Limb (tissue), 2 donors: ENCODE measurements at regions not wholly inside any gene's neighbourhood (a gene's known extent, or its start where the extent isn't known, plus 50 kb on each side); places are given as distances from the start of the nearest gene placed in this dataset.

Source experiments
- DNase-seq, 2 donors: peaks; one replicate each; pipeline ENCODE4 v3.0.0-alpha.2; 2016; ENCODE audit errors: extremely low spot score in 2 of 2

- no peak for DNase-seq
These were observed 66.5 kb downstream of the RNF6 start for GRCh38 chr13:26155568-26155967.

GRCh38 chr13:26133851-26134250, 82.0 kb upstream of the SHISA2 start:
- no peak for DNase-seq

GRCh38 chr13:26133286-26133685, 81.5 kb upstream of the SHISA2 start:
- no peak for DNase-seq

GRCh38 chr13:26132756-26133155, 80.9 kb upstream of the SHISA2 start:
- peak in 1 of 2 donors; percentile 39 for DNase-seq

GRCh38 chr13:26128676-26129075, 76.9 kb upstream of the SHISA2 start:
- no peak for DNase-seq

- no peak for DNase-seq
These were observed 65.8 kb upstream of the SHISA2 start for GRCh38 chr13:26117620-26118019.

GRCh38 chr13:26112843-26113242, 61.0 kb upstream of the SHISA2 start:
- DNase-seq: no peak

- DNase-seq: no peak
These were observed 60.0 kb upstream of the SHISA2 start for GRCh38 chr13:26111797-26112196.
